Endothelial cell of hepatic sinusoid (primary cell): ENCODE measurements at regions not wholly inside any gene's neighbourhood (a gene's known extent, or its start where the extent isn't known, plus 50 kb on each side); places are given as distances from the start of the nearest gene placed in this dataset.
"Not testable (repeated sequence)": the region's sequence is repeated elsewhere in the genome, so short reads cannot be mapped to it uniquely, and the experiment has no call there.

Experiments used
- in situ Hi-C: cut with HindIII; loops from 2 replicates; pipeline ENCODE4 v1.10.0; 2017; ENCODE audit warnings: low sequenced_read_pairs

GRCh38 chr16:7278636-7279035 is 54.0 kb upstream of the RBFOX1 start:
- in situ Hi-C loops, result no loop called here

- in situ Hi-C loops, result no loop called here
Observed at GRCh38 chr16:7272567-7273158, 60.0 kb upstream of the RBFOX1 start.

GRCh38 chr16:7271486-7271885 is 61.2 kb upstream of the RBFOX1 start:
- in situ Hi-C loops, result no loop called here

DNA sequence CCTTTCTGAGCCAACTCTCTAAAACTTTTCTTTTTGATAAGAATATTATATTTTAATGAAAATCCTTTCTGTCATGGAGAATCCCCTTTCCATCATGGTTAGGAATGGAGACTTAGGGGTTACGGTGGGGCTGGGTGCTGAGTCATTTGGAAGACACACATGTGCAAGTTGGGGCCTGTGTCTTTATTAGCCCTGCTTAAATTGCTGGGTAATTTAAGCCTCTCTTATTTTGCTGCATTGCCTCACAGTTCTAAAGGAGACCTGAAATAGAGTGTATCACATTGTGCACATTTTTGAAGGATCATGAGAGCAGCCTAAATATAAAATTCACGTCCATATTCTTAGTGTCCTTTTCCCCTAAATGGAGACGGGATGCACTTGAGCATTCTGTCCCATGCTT is 61.8 kb upstream of the RBFOX1 start:
- in situ Hi-C loops, result no loop called here

GRCh38 chr16:7270006-7270405 is 62.6 kb upstream of the RBFOX1 start:
- in situ Hi-C loops, result no loop called here

- in situ Hi-C loops, result no loop called here
Observed at GRCh38 chr16:7268182-7268581, 64.5 kb upstream of the RBFOX1 start.

DNA sequence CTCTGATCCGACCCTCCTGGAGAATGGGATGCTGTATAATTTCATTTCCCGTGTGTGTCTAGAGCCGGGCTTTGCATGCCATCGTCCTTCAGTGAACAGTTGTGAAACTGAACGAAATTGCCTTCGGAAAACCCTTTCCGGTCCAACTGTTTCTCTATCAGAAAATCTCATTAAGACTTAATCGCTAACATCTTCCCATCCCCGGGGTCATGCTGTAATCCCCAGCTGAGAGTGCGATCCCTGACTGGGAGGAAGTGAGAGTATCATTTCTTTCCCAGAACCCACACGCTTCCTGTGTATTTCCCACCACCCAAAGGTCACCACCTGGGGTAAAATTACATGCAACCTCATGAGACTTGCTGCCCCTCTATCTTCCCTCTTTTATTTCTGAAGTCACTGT is 75.6 kb upstream of the RBFOX1 start:
- in situ Hi-C loops, result no loop called here

GRCh38 chr16:7246578-7246977 is 86.1 kb upstream of the RBFOX1 start:
- in situ Hi-C loops, result no loop called here

- in situ Hi-C loops, result no loop called here
Observed at GRCh38 chr16:7239547-7239946, 93.1 kb upstream of the RBFOX1 start.

GRCh38 chr16:7236824-7237410 is 95.7 kb upstream of the RBFOX1 start:
- in situ Hi-C loops, result no loop called here

DNA sequence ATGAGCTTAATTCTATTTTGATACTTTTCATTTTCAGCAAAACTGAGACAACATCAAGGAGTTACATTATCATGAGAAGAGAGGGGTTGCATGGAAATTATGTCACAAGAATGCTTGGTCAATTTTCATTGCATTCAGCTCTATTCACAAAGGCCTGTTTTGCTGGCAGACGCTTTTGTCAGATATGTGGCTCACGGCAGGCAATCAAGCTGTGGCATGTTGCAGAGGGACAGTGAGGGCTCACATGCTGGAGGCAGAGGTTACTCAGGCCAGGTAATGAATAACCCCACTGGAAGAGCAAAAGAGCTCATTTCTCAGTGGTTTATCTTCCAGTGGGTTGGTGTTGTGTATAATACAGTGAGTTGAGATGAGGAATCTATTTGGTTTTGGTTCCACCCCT is 98.7 kb upstream of the RBFOX1 start:
- in situ Hi-C loops, result no loop called here

GRCh38 chr16:7231762-7232161 is 100.9 kb upstream of the RBFOX1 start:
- in situ Hi-C loops, result no loop called here

DNA sequence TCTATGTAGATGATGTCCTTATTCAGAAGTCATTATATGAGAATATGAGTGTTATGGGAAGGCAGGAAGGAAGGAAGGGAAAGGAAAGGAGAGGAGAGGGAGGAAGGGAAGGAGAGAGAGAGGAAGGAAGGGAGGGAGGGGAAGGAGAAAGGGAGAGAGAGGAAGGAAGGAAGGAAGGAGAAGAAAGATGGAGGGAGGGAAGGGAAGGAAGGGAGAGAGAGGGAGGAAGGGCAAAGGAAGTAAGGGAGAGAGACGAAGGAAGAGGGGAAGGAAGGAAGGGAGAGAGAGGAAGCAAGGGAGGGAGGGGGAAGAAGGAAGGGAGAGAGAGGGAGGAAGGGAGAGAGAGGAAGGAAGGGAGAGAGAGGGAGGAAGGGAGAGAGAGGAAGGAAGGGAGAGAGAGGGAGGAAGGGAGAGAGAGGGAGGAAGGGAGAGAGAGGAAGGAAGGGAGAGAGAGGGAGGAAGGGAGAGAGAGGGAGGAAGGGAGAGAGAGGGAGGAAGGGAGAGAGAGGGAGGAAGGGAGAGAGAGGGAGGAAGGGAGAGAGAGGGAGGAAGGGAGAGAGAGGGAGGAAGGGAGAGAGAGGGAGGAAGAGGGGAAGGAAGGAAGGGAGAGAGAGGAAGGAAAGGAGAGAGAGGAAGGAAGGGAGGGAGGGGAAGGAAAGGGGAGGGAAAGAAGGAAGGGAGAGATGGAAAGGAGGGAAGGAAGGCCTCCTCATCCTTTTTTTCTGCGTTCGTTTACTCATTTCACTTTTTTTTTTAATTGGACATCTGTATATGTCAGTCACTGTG is 103.0 kb upstream of the RBFOX1 start:
- in situ Hi-C loops, result not testable (repeated sequence)

GRCh38 chr16:7227229-7227721 is 105.4 kb upstream of the RBFOX1 start:
- in situ Hi-C loops, result no loop called here

DNA sequence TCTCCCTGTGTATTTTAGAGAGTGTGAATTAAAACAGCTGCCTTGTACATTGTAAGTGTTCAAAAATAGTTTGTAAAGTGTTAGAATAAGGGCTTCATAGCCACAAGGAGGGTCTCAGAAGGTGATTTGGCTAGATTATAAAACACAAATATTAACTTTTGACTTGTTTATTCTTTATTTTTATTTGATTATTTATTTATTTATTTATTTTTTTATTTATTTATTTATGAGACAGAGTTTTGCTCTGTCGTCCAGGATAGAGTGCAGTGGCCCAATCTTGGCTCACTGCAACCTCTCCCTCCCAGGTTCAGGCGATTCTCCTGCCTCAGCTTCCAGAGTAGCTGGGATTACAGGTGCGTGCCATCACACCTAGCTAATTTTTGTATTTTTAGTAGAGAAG is 111.5 kb upstream of the RBFOX1 start:
- in situ Hi-C loops, result no loop called here

DNA sequence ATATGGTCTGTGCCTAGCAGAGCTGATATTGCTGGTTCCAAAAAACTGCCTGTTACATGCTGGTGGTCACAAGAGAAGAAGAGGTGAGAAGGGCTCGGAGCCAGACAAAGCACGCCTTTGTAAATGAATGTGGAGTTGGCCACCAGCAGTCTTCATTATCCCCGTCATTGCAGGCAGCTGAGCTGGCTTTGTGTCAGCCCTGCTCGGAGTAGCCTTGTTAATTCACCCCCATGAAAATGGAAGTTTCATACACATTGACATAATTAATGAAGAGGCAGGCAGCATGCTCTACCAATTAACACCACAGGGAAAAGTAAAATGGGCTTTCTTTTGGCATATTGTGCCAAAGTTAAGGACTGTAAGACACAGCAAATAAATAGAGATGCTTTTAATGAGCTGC is 113.7 kb upstream of the RBFOX1 start:
- in situ Hi-C loops, result no loop called here

- in situ Hi-C loops, result no loop called here
Observed at GRCh38 chr16:7217797-7218196, 114.8 kb upstream of the RBFOX1 start.

GRCh38 chr16:7216719-7217118 is 115.9 kb upstream of the RBFOX1 start:
- in situ Hi-C loops, result no loop called here

GRCh38 chr16:7211781-7212180 is 120.9 kb upstream of the RBFOX1 start:
- in situ Hi-C loops, result no loop called here

- in situ Hi-C loops, result no loop called here
Observed at GRCh38 chr16:7209598-7209997, 123.0 kb upstream of the RBFOX1 start.

- in situ Hi-C loops, result no loop called here
Observed at GRCh38 chr16:7206469-7206868, 126.2 kb upstream of the RBFOX1 start.

- in situ Hi-C loops, result no loop called here
Observed at GRCh38 chr16:7200320-7200719, 132.3 kb upstream of the RBFOX1 start.
